Gastroesophageal sphincter (tissue), 3 donors: ENCODE measurements at regions not wholly inside any gene's neighbourhood (a gene's known extent, or its start where the extent isn't known, plus 50 kb on each side); places are given as distances from the start of the nearest gene placed in this dataset.

Experiments used
- EP300 ChIP-seq: sonication (generic); formaldehyde crosslinking; IDR thresholded peaks from one replicate; pipeline ENCODE4 v1.6.1; 2017; ENCODE audit warnings: antibody characterized with exemption, mild to moderate bottlenecking
- POLR2A ChIP-seq, 2 donors: fragments of 450-650 bp; IDR thresholded peaks; one replicate each; pipeline ENCODE4 v1.6.1; 2017; ENCODE audit warnings: antibody characterized with exemption in 2 of 2, mild to moderate bottlenecking in 2 of 2, moderate library complexity in 1 of 2
- POLR2AphosphoS5 ChIP-seq: sonication (generic); formaldehyde crosslinking; IDR thresholded peaks from one replicate; pipeline ENCODE4 v1.6.1; 2017; ENCODE audit warnings: antibody characterized with exemption
- TF ChIP-seq, protein P1 (sequence below), 4 experiments: fragments of 200-600 bp in 2 of 4; fragments of 450-650 bp in 2 of 4; sonication (generic) in 1 of 4; IDR thresholded peaks; one replicate each; pipeline ENCODE4 v1.5.1; 2017 to 2019; ENCODE audit warnings: antibody characterized with exemption in 4 of 4, mild to moderate bottlenecking in 2 of 4, moderate library complexity in 2 of 4

DNA sequence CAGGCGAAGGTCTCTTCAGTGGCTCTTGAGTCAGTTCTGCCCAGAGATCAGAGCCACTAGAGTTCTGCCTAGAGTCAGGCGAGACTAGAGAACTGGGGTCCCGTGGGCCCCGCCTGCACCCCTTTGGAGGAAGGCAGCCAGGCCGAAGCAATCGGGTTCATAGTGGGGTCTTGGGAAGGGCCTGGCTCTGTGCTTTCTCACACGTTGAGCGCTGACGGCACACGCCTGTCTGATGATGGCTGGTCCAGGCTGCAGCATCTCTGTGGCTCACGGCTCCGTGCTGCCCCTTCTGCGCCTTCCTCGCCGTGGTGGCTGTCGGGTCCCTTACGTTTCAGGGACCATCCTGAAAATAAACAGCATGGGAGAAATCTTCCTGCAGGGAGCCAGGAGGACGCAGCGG lies 78.3 kb upstream of the RNU6ATAC start:
- TF ChIP-seq POLR2A (IDR thresholded peaks at IDR 0.05) (no peak), EP300 (no peak), POLR2AphosphoS5 (no peak)
- TF ChIP-seq, protein P1, sequence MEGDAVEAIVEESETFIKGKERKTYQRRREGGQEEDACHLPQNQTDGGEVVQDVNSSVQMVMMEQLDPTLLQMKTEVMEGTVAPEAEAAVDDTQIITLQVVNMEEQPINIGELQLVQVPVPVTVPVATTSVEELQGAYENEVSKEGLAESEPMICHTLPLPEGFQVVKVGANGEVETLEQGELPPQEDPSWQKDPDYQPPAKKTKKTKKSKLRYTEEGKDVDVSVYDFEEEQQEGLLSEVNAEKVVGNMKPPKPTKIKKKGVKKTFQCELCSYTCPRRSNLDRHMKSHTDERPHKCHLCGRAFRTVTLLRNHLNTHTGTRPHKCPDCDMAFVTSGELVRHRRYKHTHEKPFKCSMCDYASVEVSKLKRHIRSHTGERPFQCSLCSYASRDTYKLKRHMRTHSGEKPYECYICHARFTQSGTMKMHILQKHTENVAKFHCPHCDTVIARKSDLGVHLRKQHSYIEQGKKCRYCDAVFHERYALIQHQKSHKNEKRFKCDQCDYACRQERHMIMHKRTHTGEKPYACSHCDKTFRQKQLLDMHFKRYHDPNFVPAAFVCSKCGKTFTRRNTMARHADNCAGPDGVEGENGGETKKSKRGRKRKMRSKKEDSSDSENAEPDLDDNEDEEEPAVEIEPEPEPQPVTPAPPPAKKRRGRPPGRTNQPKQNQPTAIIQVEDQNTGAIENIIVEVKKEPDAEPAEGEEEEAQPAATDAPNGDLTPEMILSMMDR (IDR thresholded peaks at IDR 0.05), result no peak
